HS-5 (cell line): ENCODE measurements at regions not wholly inside any gene's neighbourhood (a gene's known extent, or its start where the extent isn't known, plus 50 kb on each side); places are given as distances from the start of the nearest gene placed in this dataset.
"Not testable (repeated sequence)": the region's sequence is repeated elsewhere in the genome, so short reads cannot be mapped to it uniquely, and the experiment has no call there.

Source experiments
- DNase-seq: peaks from one replicate; pipeline ENCODE4 v3.0.0-alpha.2; 2012; ENCODE audit warnings: low read depth

GRCh38 chr16:18263046-18263445 is 73.5 kb downstream of the NPIPA8 start:
- DNase-seq = not testable (repeated sequence)

- DNase-seq = not testable (repeated sequence)
Observed at GRCh38 chr16:18261848-18262247, 74.7 kb downstream of the NPIPA8 start.

- not testable (repeated sequence) for DNase-seq
Observed at GRCh38 chr16:18259496-18260176, 76.9 kb downstream of the NPIPA8 start.

GRCh38 chr16:18252943-18253342 is 83.6 kb downstream of the NPIPA8 start:
- DNase-seq = not testable (repeated sequence)

- not testable (repeated sequence) for DNase-seq
Observed at GRCh38 chr16:18230505-18230904, 106.0 kb downstream of the NPIPA8 start.

GRCh38 chr16:18222054-18223009 is 114.2 kb downstream of the NPIPA8 start:
- not testable (repeated sequence) for DNase-seq

GRCh38 chr16:18217741-18218140 is 118.8 kb downstream of the NPIPA8 start:
- DNase-seq = not testable (repeated sequence)

GRCh38 chr16:18216814-18217213 is 119.7 kb downstream of the NPIPA8 start:
- DNase-seq = not testable (repeated sequence)

GRCh38 chr16:18213810-18214209 is 122.7 kb downstream of the NPIPA8 start:
- DNase-seq = not testable (repeated sequence)

- DNase-seq = not testable (repeated sequence)
Observed at GRCh38 chr16:18211505-18211904, 125.0 kb downstream of the NPIPA8 start.

GRCh38 chr16:18204786-18205185 is 131.8 kb downstream of the NPIPA8 start:
- DNase-seq = not testable (repeated sequence)

- not testable (repeated sequence) for DNase-seq
Observed at GRCh38 chr16:18204309-18204708, 132.2 kb downstream of the NPIPA8 start.

GRCh38 chr16:18201511-18201910 is 135.0 kb downstream of the NPIPA8 start:
- DNase-seq = not testable (repeated sequence)

GRCh38 chr16:18192389-18192788 is 144.1 kb downstream of the NPIPA8 start:
- not testable (repeated sequence) for DNase-seq

- not testable (repeated sequence) for DNase-seq
Observed at GRCh38 chr16:18190179-18190578, 146.4 kb downstream of the NPIPA8 start.

GRCh38 chr16:18184755-18185154 is 151.8 kb downstream of the NPIPA8 start:
- DNase-seq = not testable (repeated sequence)

GRCh38 chr16:18181028-18181427 is 155.5 kb downstream of the NPIPA8 start:
- DNase-seq = not testable (repeated sequence)

GRCh38 chr16:18173945-18174497 is 162.5 kb downstream of the NPIPA8 start:
- not testable (repeated sequence) for DNase-seq

- not testable (repeated sequence) for DNase-seq
Observed at GRCh38 chr16:18162293-18162692, 174.2 kb downstream of the NPIPA8 start.

GRCh38 chr16:18161224-18161623 is 175.3 kb downstream of the NPIPA8 start:
- not testable (repeated sequence) for DNase-seq

GRCh38 chr16:18159185-18159584 is 177.4 kb downstream of the NPIPA8 start:
- DNase-seq = not testable (repeated sequence)

- not testable (repeated sequence) for DNase-seq
Observed at GRCh38 chr16:18157854-18158253, 178.7 kb downstream of the NPIPA8 start.
